ENCODE measurements at regions not wholly inside any gene's neighbourhood (a gene's known extent, or its start where the extent isn't known, plus 50 kb on each side); places are given as distances from the start of the nearest gene placed in this dataset.

GRCh38 chr21:35609263-35609662 is 451.1 kb downstream of the SETD4 start:
- Histone ChIP-seq H3K36me3 (no peaks in the 10 kb centered on the region), H3K27ac (no peak overlapping the region), H3K9me3 (no peaks in the 10 kb centered on the region), H3K4me3 (no peak overlapping the region), H3K4me1 (no peaks in the 10 kb centered on the region), H3K27me3 (no peaks in the 10 kb centered on the region)
- no peak for ATAC-seq
- intact Hi-C loops (cut with DNase I), result no loop called here
- DNase-seq, result no peak
- no peak for TF ChIP-seq CTCF (IDR thresholded peaks at IDR 0.05)

GRCh38 chr21:35607406-35607805 is 452.9 kb downstream of the SETD4 start:
- H3K4me1 ChIP-seq, result no peaks in the 10 kb centered on the region
- no peaks in the 10 kb centered on the region for H3K36me3 ChIP-seq
- no peak for ATAC-seq
- intact Hi-C loops (cut with DNase I), result no loop called here
- no peaks in the 10 kb centered on the region for H3K27me3 ChIP-seq
- H3K27ac ChIP-seq, result no peak overlapping the region
- H3K4me3 ChIP-seq, result no peak overlapping the region
- TF ChIP-seq CTCF (IDR thresholded peaks at IDR 0.05), result no peak
- DNase-seq, result no peak
- H3K9me3 ChIP-seq, result no peaks in the 10 kb centered on the region

GRCh38 chr21:35606578-35606977 is 453.7 kb downstream of the SETD4 start:
- no peak overlapping the region for H3K4me3 ChIP-seq
- H3K4me1 ChIP-seq, result no peaks in the 10 kb centered on the region
- H3K27ac ChIP-seq, result no peak overlapping the region
- TF ChIP-seq CTCF (IDR thresholded peaks at IDR 0.05), result no peak
- DNase-seq, result no peak
- ATAC-seq, result no peak
- no peaks in the 10 kb centered on the region for H3K36me3 ChIP-seq
- no peaks in the 10 kb centered on the region for H3K9me3 ChIP-seq
- no peaks in the 10 kb centered on the region for H3K27me3 ChIP-seq
- intact Hi-C loops (cut with DNase I), result no loop called here

DNA sequence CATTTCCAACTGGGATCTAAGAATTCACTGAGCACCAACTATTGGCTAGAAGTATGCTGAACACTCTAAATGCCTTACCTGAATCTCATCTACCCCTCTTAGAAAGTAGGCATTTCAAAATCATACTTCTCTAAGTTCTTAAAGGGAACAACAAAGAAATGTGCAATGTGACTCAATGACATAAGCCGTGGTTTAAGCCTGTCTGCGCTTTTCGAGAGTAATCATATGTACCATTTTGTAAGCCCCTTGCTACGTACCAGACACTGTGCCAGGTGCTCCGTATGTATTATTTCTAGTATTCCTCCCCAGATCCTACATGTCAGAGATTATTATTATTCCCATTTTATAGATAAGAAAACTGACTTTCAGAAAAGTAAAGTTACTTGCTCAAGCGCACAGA is 454.2 kb downstream of the SETD4 start:
- DNase-seq (no peak), ATAC-seq (no peak)
- no peaks in the 10 kb centered on the region for H3K36me3 ChIP-seq
- no peaks in the 10 kb centered on the region for H3K9me3 ChIP-seq
- no peak overlapping the region for H3K27ac ChIP-seq
- intact Hi-C loops (cut with DNase I), result no loop called here
- TF ChIP-seq CTCF (IDR thresholded peaks at IDR 0.05), result no peak
- H3K4me3 ChIP-seq, result no peak overlapping the region
- H3K4me1 ChIP-seq, result no peaks in the 10 kb centered on the region
- H3K27me3 ChIP-seq, result no peaks in the 10 kb centered on the region

GRCh38 chr21:35603494-35603893 is 456.8 kb downstream of the SETD4 start:
- intact Hi-C loops (cut with DNase I), result no loop called here
- DNase-seq, result no peak
- Histone ChIP-seq H3K36me3 (no peaks in the 10 kb centered on the region), H3K27me3 (no peaks in the 10 kb centered on the region), H3K27ac (no peak overlapping the region), H3K4me1 (no peaks in the 10 kb centered on the region), H3K4me3 (no peak overlapping the region), H3K9me3 (no peaks in the 10 kb centered on the region)
- TF ChIP-seq CTCF (IDR thresholded peaks at IDR 0.05), result no peak
- ATAC-seq, result no peak

DNA sequence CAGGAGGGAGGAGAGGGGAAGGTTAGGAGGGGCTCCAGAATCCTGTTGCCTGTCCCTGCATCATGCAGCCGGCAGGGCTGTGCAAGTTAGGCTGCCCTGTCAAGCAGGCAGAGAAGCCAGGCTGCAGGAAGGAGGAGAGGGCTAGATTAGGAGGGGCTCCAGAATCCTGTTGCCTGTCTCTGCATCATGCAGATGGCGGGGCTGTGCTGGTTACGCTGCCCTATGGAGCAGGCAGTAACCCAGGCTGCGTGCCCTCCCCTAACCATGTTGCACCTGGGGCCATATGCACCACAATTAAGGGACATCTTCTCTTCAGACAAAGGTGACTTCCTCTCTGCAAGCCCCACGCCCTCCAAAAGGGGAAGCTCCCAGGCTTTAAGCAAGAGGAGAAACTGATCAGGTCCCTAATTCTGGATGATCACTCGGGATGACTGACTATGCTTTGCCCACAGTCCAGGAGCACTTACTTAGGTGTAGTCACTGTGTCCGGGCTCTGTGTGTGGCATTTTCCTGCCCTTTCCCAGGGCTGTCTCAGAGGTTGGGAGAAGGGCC is 457.4 kb downstream of the SETD4 start:
- H3K4me1 ChIP-seq, result no peaks in the 10 kb centered on the region
- intact Hi-C loops (cut with DNase I), result no loop called here
- H3K4me3 ChIP-seq, result no peak overlapping the region
- H3K9me3 ChIP-seq, result no peaks in the 10 kb centered on the region
- H3K36me3 ChIP-seq, result no peaks in the 10 kb centered on the region
- DNase-seq (no peak), ATAC-seq (no peak)
- TF ChIP-seq CTCF (IDR thresholded peaks at IDR 0.05), result no peak
- H3K27me3 ChIP-seq, result no peaks in the 10 kb centered on the region
- no peak overlapping the region for H3K27ac ChIP-seq

Measured in upper lobe of right lung (tissue), 1 donor.